HG03097 (cell line): ENCODE measurements at regions not wholly inside any gene's neighbourhood (a gene's known extent, or its start where the extent isn't known, plus 50 kb on each side); places are given as distances from the start of the nearest gene placed in this dataset.

Experiments used
- ATAC-seq: cut with Tn5 transposase; IDR thresholded peaks from one replicate; pipeline ENCODE4 v1.9.1; 2021; ENCODE audit not compliant: unreplicated experiment, low FRiP score

DNA sequence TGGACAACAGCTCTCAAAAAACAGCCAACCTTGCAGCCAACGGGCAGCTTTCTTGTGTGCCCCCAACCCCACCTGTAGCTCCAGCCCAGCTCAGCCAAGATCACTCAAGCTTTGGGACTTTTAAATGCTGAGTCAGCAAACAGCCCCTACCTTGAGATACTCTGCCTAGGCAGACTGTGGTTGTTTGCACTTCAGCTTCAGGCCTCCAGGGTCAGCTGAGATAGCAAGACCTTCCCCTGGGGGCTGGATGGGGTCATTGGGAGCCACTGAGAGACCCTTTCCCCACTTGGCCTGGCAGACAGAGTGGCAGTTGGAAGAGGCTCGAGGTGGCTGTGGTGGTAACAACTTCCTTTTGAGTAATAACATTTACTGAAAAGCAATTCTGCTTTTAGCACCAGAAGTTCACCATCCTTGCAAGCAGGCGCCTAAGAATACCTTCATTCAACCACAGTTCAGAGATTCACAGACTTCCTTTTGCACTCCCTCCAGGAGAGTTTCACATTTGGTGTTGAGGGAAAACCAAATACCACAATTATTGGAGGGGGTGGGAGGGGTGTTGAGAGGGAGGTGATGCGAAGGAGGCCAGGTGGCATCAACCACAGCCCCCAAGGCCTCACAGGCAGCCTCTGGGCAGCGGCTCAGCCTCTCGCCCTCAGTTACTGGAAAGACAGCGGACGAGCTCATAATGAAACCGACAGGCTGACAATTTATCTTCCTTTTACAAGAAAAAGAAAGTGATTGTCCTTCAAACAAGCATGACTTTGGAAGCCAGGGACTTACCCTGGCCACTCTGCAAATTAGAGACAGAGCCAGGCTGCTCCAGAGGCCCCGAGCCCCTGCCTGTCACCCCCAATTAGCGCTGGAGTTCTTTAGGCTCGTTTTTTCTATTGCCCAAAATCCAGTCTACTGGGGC is 148.1 kb downstream of the CEBPB start:
- peak; percentile 67 for ATAC-seq

DNA sequence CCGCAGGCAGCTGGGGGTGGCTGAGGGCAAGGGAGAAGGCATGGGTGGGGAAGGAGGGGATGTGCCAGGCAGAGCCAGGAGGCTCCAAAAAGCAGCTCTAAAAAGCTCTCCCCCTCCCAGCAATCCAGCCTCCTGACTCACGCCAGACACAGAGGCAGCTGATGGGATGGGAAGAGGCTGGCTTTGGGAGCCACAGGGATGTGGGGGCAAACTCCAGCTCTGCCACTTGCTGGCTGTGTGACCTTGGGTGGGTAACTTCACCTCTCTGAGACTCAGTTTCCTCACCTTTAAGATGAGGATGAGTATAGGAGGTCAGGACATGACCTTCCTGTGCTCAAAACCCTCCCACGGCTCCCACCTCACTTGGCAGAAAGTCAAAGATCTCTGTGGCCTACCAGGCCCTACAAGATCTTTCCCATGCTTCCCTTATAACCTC is 148.9 kb downstream of the CEBPB start:
- ATAC-seq: no peak

DNA sequence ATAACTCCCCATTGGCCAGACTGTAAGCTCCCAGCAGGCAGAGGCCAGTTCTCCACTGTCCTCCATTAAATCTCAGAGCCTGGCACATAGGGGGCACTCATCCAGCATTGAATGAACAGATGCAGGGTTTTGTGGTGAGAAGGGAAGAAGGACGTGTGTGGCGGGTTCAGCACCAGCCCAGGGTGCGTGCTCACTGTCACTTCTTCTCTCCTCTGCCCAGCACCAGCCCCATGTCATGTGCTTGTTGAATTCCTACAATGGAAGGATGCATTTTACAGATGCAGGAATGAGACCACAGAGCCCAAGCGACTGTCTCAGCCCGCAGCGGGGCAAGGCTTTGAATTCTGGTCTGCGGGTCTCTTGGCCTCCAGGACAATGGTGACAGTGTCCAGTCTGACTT is 149.9 kb downstream of the CEBPB start:
- no peak for ATAC-seq

DNA sequence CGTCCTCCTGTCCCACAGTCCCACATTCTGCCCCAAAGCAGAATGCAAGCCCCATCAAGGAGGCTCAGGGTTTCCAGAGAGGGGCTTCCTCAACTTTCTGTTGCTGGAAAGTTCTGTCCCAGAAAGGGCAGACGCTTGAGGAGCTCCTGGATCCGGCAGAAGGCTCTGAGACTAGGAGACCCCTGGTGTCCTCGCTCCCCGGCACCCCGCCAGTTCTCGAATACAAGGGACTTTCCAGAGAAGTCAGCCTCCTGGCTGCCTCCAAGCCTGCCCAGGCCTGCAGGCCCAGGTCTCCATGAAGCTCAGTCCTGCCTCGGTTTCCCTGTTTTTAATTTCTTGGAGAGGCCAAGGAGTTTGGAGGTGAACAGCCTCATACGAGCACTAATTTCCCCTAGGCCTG is 150.4 kb downstream of the CEBPB start:
- ATAC-seq: no peak

DNA sequence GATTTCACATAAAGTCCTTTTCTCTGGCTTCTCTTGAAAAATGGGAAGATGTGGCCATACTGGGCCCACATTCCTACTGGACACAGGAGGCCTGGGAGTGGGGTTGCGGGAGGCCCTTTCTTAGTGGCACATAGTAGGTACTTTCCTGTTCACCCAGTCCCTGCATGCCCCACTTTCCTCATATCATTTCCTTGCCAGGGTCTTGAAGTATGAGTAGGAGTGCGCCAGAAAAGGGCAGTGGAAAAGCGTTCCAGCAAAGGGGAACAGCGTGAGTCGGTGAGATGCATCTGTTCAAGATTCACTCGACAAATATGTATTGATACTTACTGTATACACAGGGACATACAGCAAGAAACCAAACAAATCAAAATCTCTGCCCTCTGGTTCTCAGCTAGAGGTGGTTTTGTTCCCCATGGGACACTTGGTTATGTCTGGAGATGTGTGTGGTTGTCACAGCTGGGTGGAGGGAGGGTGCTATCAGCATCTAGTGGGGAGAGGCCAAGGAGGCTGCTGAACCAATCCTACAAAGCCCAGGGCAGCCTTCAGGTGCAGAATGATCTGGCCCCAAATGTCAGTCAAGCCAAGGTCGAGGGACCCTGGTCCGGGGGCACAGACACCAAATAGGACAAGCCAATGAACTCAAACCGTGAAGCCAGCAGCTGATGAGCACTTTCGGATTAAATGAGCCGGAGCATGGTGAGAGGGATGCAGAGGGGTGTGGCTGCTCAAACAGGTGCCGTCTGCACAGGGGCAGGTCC is 151.4 kb downstream of the CEBPB start:
- ATAC-seq: no peak

DNA sequence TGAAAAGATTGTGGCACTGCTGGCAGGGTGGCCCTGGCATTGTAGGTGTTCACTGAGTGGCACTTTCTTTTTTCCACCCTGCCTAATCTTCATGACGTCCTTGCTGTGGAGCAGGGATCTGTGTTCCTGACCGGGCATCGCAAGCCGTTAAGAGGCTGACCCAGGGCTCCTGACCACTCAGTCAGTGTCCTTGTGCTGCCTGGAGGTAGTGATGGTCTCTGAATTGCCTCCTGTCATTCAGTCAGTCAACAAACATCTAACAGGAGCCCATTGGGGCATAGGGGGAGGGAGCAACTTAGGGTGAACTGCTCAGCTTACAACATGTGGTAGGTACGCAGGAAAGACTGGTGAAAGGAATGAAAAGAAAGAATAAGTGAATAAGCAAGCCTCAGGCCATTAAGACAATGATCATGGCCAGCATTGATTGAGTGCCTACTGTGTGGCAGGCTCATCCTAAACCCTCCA is 152.0 kb downstream of the CEBPB start:
- no peak for ATAC-seq

DNA sequence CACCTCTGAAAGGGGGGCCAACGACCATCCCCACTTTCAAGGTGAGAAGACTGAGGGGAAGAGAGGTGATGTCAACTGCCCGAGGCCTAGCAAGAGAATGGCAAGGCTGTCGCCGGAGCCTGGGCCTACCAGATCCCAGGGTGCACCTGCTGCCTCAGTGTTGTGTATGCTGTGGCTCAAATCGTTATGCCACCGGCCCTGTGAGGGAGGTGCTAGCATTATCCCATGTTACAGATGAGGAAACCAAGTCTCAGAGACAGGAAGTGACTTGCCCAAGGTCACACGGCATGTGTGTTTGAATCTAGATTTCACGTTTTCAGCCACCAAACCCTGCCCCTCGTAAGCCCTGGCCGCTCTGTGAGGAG is 152.5 kb downstream of the CEBPB start:
- no peak for ATAC-seq

DNA sequence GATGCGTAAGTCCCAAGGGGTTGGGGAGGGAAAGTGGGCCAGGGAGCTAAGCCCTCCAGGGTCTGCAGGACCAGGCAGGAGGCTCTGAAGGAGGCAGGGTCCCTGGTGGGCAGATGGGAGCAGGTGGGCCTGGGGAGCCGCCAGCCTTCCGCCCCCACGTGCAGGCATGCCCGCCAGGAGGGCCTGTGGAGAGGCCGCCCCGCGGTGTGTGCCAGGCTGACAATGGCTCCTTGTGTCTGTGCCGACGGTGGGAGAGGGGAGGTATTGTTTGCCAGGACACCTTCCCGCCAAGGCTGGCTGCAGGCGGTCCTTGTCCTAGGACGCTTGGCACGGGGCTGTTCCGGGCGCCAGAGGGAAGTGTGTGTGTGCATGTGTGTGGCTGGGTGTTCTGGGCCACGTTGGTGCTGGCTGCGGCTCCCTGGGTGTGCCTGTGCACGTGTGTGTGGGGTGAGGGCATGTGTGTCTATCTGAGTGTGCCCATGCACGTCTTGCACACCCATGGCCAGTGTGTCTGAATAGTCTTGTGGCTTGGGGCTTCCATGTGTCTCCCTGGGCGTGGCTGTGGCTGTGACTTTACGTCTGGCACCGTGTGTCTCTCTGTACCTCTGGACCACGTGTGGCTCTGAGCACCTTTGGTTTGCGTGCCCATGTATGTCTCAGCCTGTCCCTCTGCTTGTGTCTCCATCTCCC is 153.0 kb downstream of the CEBPB start:
- ATAC-seq: no peak

DNA sequence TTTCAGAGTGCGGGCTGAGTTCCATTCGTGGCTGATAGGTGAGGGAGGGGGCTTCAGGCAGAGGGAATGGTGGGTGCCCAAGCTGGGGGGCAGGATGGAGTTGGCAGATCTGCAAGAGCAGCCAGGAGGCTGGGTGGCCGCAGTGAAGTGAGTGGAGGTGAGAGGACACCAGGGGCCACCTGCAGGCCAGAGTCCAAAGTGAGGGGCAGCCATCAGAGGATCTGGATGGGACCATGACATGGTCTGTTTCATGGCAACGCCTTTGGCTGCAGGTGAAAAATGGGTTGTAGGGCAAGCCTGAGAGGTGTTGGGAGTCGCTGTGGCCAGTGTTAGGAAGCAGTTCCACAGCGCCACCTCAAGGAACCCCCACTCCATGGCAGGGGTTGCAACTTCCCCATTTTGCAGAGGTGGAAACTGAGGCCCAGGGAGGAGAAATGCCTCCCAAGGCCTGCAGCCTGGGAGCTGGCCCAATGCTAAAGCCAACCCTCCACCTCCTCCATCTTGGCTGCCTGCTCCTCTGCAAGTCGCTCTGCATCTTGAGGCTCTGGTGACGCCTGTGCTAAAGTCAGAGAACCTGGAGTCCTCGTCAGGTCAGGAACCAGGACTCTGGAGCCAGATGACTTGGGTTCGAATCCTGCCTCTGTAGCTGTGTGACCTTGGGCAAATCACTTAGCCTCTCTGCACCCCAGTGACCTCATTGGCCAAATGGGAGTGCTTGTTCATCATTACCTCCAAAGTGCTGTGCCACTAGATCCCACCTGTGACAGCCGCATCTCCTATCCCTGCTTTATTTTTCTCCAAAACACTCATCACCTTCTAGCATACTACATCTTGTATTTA is 153.8 kb downstream of the CEBPB start:
- no peak for ATAC-seq

DNA sequence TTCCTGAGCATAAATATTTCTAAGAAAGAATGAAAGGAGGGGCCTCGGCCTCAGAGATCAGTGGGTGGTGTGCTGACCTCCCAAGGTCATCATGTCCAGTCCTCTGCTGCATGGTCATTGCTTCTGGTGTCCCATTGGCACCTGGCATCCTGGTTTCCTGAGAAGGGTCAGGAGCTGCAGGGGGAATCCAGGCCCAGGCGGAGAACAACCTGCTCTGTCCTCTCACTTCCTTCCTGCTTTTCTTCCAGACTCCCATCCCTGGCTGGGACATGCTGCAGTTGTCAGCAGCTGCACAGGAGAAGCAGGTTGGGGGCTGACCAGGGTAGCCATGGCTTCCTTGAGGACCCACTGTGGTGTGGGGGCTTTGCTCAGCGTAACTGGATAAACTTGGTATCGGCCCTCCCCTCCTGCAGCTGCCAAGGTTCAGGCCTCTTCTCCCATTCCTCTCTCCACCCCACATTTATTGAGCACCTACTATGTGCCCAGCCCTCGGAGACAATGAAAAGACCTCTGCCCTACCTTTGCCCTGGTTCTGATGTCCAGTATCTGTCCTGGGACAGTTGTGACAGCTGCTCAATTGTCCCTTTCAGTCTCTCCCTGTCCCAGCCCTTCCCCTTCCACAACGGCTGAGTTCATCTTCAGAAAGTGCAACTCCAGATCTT is 155.2 kb downstream of the CEBPB start:
- ATAC-seq: no peak

DNA sequence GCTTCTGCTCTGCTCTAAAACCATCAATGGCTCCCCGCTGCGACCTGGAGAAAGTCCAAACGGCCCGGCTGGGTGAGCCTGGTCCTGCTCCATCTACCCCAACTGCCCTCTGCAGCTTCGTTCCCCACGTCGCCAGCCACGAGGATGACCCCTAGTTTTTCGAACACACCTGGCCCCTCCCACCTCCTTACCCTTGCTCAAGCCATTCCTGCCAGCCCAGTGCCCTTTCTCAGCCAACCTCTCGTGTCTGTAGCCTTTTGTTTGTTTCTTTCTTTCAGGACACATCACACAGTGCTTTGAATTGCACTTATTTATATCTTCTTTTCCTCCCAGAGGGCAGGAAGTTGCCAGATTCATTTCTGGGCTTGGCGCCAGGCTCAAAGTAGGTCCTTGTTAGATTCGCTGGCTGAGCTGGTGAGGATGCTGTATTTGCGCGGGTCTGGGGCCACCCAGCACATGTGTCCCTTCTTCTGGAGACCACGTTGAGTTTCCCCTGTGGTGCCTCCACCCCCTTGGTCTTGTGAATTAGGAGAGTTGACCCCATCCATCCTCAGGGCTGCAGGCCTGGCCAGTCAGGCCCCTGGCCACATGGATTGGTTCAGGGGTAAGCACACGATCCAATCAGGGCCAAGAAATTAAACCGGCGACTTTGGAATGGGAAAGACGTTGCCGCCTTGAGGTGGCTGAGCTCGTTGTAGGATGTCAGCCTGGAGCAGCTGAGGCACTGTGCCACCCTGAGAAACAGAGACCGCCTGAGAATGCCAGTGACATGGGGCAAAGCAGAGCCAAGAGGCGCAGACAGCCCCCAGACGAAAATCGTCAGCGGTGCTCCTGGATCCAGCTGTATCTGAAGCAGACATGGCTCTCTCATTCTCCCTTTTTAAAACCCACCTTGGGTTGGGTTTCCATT is 156.0 kb downstream of the CEBPB start:
- no peak for ATAC-seq

DNA sequence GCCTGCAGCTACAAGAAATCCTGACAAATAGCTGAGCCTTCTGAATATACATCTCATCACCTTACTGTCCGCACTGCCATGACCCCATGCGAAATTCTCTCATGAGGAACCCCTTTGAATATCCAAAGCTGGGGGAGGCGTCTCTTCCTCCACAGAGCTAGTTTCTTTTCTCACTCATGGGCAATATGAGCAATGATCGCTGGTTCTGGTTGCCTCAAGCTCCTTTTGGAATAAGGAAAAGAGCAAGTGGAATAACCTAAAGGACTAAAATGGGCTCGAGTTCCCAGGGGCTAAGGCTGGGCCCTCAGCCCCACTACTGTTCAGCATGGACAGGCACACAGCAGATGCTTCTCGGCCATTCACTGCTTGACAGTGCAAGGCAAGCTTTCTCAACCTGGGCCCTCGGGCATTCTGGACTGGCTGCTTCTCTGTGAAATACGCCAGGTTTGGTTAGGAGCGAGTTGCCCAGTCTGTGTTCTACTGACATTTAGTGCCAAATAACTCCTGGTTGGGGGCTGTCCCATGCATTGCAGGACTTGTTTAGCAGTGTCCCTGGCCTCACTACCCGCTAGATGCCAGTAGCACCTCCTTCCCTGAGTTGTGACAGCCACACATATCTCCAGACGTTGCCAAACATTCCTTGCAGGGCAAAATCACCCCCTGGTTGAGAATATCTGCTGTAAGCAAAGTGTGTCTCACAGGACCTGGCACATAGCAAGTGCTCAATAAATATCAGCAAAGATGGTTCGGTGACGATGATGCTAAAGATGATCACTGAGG is 156.8 kb downstream of the CEBPB start:
- no peak for ATAC-seq

DNA sequence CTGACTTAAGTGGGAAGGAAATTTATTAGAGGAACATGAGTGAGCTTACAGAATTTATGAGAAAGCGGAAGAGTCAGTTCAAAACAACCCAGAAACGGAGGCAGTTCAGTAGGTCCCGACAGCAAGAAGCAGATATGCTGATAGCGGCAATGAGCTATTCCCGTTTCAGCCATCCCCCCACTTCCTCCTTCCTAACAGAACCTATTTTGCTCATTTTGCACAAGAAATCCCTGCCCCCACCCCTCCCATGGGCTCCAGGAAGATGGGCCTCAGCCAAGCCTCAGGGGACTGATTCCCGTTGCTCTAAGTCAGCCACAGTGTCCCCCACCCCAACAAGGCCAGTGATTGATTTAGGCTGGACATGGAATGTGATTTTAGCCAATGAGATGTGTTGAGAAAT is 157.5 kb downstream of the CEBPB start:
- ATAC-seq: no peak

DNA sequence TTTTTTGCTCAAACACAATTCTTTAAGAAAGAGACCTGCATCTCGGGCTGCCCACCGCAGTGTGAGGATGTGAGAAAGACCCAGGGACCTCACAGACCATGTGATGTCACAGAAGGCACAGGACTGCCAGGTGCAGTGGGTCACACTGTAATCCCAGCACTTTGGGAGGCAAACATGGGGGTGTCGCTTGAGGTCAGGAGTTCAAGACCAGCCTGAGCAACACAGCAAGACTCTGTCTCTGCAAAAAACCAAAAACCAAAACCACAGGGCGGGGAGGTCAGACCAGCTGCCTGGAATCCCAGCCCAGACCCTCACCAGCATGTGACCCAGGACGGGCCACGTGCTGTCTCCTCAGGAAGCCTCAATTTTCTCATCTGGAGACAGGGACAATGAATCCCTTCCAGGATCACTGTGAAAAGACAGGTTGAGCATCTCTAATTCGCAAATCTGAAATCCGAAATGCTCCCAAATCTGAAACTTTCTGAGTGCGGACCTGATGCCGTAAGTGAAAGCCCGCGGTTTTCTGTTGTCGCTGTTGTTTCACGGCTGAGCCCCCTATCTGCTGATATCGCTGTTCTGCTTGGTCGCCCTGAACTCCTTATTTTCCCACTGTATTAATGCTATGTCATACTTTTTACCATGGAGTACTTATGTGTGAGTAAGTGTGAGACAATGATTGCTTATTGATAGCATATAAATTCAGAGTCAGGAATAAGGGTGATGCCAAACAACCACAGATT is 159.5 kb upstream of the PTPN1 start:
- no peak for ATAC-seq

DNA sequence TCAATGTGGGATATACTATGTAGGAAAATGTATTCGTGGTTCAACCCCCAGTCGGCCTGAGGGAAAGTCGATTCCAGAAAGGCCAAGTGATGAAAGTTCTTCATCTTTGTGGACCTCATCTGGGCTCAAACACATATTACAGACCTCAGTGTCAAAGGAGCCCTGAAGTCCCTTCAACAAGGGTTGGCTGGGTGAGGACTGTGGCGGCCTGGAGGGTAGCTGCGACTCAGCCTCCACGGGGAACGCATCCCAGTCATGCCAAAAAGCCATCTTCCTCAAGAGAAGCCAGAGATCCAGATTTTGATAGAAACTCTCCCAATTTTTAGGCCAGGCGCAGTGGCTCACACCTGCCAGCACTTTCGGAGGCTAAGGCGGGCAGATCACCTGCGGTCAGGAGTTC is 158.6 kb upstream of the PTPN1 start:
- ATAC-seq: no peak

DNA sequence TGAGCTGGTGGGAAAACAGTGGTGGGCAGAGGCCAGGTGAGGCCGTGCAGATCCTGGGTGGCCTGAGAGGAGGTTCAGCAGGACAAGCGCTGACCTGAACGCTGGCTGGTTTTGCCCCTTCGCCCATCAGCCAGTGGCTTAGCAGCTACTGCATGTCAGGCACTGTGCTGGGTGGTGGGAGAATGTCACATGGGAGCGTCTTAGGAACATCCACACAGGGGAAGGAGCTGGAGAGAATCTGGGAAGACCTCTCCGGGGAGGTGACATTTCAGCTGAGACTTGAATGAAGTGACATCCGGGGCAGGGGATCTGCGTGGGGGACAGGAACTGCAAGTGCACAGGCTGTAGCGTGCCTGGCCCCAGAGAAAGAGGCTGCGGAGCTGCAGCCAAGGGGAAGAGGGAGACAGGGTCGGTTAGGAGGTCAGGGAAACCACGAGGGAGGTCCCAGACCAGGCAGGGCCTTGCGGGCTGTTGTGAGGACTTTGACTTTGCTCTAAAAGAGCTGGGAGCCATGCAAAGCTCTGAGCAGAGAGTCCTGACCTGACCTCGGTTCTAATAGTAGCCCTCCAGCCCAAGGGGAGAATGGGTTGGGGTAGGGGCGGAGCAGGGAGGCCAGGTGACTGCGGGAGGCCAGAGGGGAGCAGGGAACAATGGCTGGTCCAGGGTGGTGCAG is 156.8 kb upstream of the PTPN1 start:
- no peak for ATAC-seq
